B cell (primary cell): ENCODE measurements at regions not wholly inside any gene's neighbourhood (a gene's known extent, or its start where the extent isn't known, plus 50 kb on each side); places are given as distances from the start of the nearest gene placed in this dataset.

Experiments
- ATAC-seq: fragments of 200-7000 bp; cut with Tn5 transposase; one replicate; pipeline ENCODE4 v1.10.0; 2021; ENCODE audit warnings: low read depth, mild to moderate bottlenecking, moderate number of reproducible peaks, moderate library complexity
- CTCF ChIA-PET: fragments of 350-600 bp; sonication (Branson Sonifier 250); formaldehyde crosslinking; loops from one replicate; lab custom pipeline; 2021; ENCODE audit warnings: antibody characterized with exemption, inconsistent platforms; lab: Charles Lee
- POLR2A ChIA-PET: fragments of 350-600 bp; sonication (Branson Sonifier 250); formaldehyde crosslinking; loops from one replicate; lab custom pipeline; 2021; ENCODE audit warnings: antibody characterized with exemption; lab: Charles Lee
- DNase-seq: peaks from one replicate; pipeline ENCODE4 v3.0.0; 2013
- H2AFZ ChIP-seq: 2 replicates; pipeline ENCODE4 v1.6.1; 2012; ENCODE audit warnings: mild to moderate bottlenecking, low read depth, low read length; ENCODE audit not compliant: insufficient read depth, poor library complexity, severe bottlenecking
- H3K27ac ChIP-seq, 2 donors: 1 replicate in 1 of 2; 2 replicates in 1 of 2; pipeline ENCODE4 v1.5.1; 2012 to 2013; ENCODE audit warnings: low read length in 2 of 2, mild to moderate bottlenecking in 2 of 2, moderate library complexity in 1 of 2
- H3K27me3 ChIP-seq, 4 experiments: fragments of 200-600 bp in 1 of 4; sonication (generic) in 1 of 4; replicated peaks in 1 of 4; 1 replicate in 2 of 4; 2 replicates in 2 of 4; pipeline versions ENCODE4 v1.6.1 to v1.7.0; 2013 to 2016; ENCODE audit warnings: low read length in 3 of 4, mild to moderate bottlenecking in 2 of 4, mixed read lengths in 1 of 4, moderate library complexity in 1 of 4; ENCODE audit not compliant: insufficient read depth in 4 of 4, control insufficient read depth in 3 of 4; ENCODE audit errors: control extremely low read depth in 1 of 4
- H3K36me3 ChIP-seq, 2 experiments: replicated peaks in 1 of 2; 1 replicate in 1 of 2; 2 replicates in 1 of 2; pipeline versions ENCODE4 v1.6.1 to v1.7.1; 2013; ENCODE audit warnings: low read length in 1 of 2; ENCODE audit not compliant: insufficient read depth in 2 of 2, control insufficient read depth in 1 of 2; ENCODE audit errors: control extremely low read depth in 1 of 2, extremely low read depth in 1 of 2
- H3K4me1 ChIP-seq, 2 donors: fragments of 200-600 bp in 1 of 2; sonication (generic) in 1 of 2; 1 replicate in 1 of 2; 2 replicates in 1 of 2; pipeline versions ENCODE4 v1.5.1 to v1.6.1; 2013 to 2017; ENCODE audit warnings: low read length in 2 of 2; ENCODE audit not compliant: control insufficient read depth in 2 of 2, insufficient read depth in 2 of 2
- H3K4me2 ChIP-seq: replicated peaks from 2 replicates; pipeline ENCODE3; 2012; ENCODE audit warnings: mild to moderate bottlenecking, low read depth, low read length; ENCODE audit not compliant: poor library complexity, severe bottlenecking
- H3K4me3 ChIP-seq, 5 experiments: fragments of 200-600 bp in 1 of 5; sonication (generic) in 1 of 5; 1 replicate in 3 of 5; 2 replicates in 2 of 5; pipeline versions ENCODE4 v1.5.1 to v1.7.0; 2011 to 2016; ENCODE audit warnings: low read length in 4 of 5, mild to moderate bottlenecking in 4 of 5, low read depth in 2 of 5, control low read depth in 1 of 5, moderate library complexity in 1 of 5; ENCODE audit not compliant: insufficient read depth in 1 of 5; ENCODE audit errors: control extremely low read depth in 1 of 5, extremely low read depth in 1 of 5
- H3K79me2 ChIP-seq: fragments of 200-600 bp; sonication (generic); one replicate; pipeline ENCODE4 v1.6.0; 2016; ENCODE audit warnings: low read length; ENCODE audit not compliant: control insufficient read depth, insufficient read depth
- H3K9ac ChIP-seq: fragments of 200-600 bp; sonication (generic); 2 replicates; pipeline ENCODE4 v1.6.1; 2017; ENCODE audit warnings: mild to moderate bottlenecking, low read length, moderate library complexity
- H3K9me3 ChIP-seq, 3 donors: one replicate each; pipeline versions ENCODE4 v1.6.1 to v1.7.1; 2013; ENCODE audit warnings: low read length in 2 of 3; ENCODE audit not compliant: control insufficient read depth in 2 of 3, insufficient read depth in 1 of 3; ENCODE audit errors: control extremely low read depth in 1 of 3
- H4K20me1 ChIP-seq: 2 replicates; pipeline ENCODE4 v1.6.0; 2012; ENCODE audit warnings: mild to moderate bottlenecking, low read length; ENCODE audit not compliant: insufficient read depth, control insufficient read depth, poor library complexity, severe bottlenecking
- H3K27ac Mint-ChIP-seq: one replicate; pipeline ENCODE4 v1.8.0; 2021; ENCODE audit warnings: mixed read lengths
- H3K27me3 Mint-ChIP-seq: one replicate; pipeline ENCODE4 v1.8.0; 2021; ENCODE audit warnings: mixed read lengths
- H3K4me1 Mint-ChIP-seq: one replicate; pipeline ENCODE4 v1.8.0; 2021; ENCODE audit warnings: mixed read lengths
- H3K4me3 Mint-ChIP-seq: one replicate; pipeline ENCODE4 v1.8.0; 2021; ENCODE audit warnings: mixed read lengths
- H3K9me3 Mint-ChIP-seq: one replicate; pipeline ENCODE4 v1.8.0; 2022; ENCODE audit warnings: mixed read lengths; ENCODE audit not compliant: insufficient read depth
- CTCF ChIP-seq: fragments of 200-600 bp; IDR thresholded peaks from one replicate; pipeline ENCODE4 v1.8.0; 2022; ENCODE audit warnings: antibody characterized with exemption, mild to moderate bottlenecking
- EZH2 ChIP-seq: IDR thresholded peaks from 2 replicates; pipeline ENCODE4 v1.6.1; 2012; ENCODE audit warnings: borderline replicate concordance, low read depth, mild to moderate bottlenecking, moderate library complexity, low read length; ENCODE audit not compliant: insufficient read depth, poor library complexity, severe bottlenecking
- WGBS: methylation state at CpG from one replicate; pipeline ENCODE4 v1.1.5; 2013; ENCODE audit warnings: missing lambda C conversion rate; ENCODE audit not compliant: insufficient coverage; 5-methylcytosine and 5-hydroxymethylcytosine counted together
- intact Hi-C: fragments of 100-400 bp; cut with micrococcal nuclease; formaldehyde crosslinking; loops from one replicate; pipeline ENCODE4 v1.10.0; 2022

- CTCF ChIA-PET = no interaction called here
Measured at GRCh38 chr2:151102226-151102625, 159.4 kb downstream of the RBM43 start.

GRCh38 chr2:151098841-151099240 is 162.8 kb downstream of the RBM43 start:
- H4K20me1 ChIP-seq = no peaks in the 10 kb centered on the region
- Mint-ChIP-seq H3K9me3 (no peaks in the 10 kb centered on the region), H3K27me3 (no peaks in the 10 kb centered on the region), H3K27ac (no peak overlapping the region), H3K4me1 (no peaks in the 10 kb centered on the region), H3K4me3 (no peak overlapping the region)
- no peaks in the 10 kb centered on the region for H3K36me3 ChIP-seq
- peaks cover 0 to 3% (median 0%) of the 10 kb centered on the region in 3 donors for H3K9me3 ChIP-seq
- TF ChIP-seq CTCF (no peak), EZH2 (no peak)
- ChIA-PET CTCF (no interaction called here), POLR2A (no interaction called here)
- ATAC-seq = no peak
- H3K27ac ChIP-seq = no peak overlapping the region
- H3K4me2 ChIP-seq = no peak overlapping the region
- DNase-seq = no peak
- H2AFZ ChIP-seq = no peak overlapping the region
- H3K4me1 ChIP-seq = no peaks in the 10 kb centered on the region
- no peak overlapping the region for H3K4me3 ChIP-seq
- intact Hi-C loops = no loop called here
- no peaks in the 10 kb centered on the region for H3K79me2 ChIP-seq
- no peak overlapping the region for H3K9ac ChIP-seq
- no peaks in the 10 kb centered on the region for H3K27me3 ChIP-seq

More at GRCh38 chr2:151102226-151102625, 159.4 kb downstream of the RBM43 start:
- H3K4me2 ChIP-seq = no peak overlapping the region
- no peaks in the 10 kb centered on the region for H3K4me1 ChIP-seq
- H3K9me3 Mint-ChIP-seq = no peaks in the 10 kb centered on the region
- H3K27me3 ChIP-seq = no peaks in the 10 kb centered on the region
- TF ChIP-seq EZH2 = no peak
- no peak for TF ChIP-seq CTCF
- peaks cover 0 to 4% (median 0%) of the 10 kb centered on the region in 3 donors for H3K9me3 ChIP-seq
- no peaks in the 10 kb centered on the region for H3K27me3 Mint-ChIP-seq
- ATAC-seq (no peak), DNase-seq (no peak)
- H3K79me2 ChIP-seq = no peaks in the 10 kb centered on the region
- WGBS = 80% methylated on average over 2 of the region's 2 CpGs
- no peak overlapping the region for H3K4me3 Mint-ChIP-seq
- no peak overlapping the region for H3K4me3 ChIP-seq
- no peak overlapping the region for H3K27ac ChIP-seq
- H3K36me3 ChIP-seq = no peaks in the 10 kb centered on the region
- H4K20me1 ChIP-seq = no peaks in the 10 kb centered on the region
- intact Hi-C loops = no loop called here
- no peak overlapping the region for H3K9ac ChIP-seq
- POLR2A ChIA-PET = no interaction called here
- no peak overlapping the region for H2AFZ ChIP-seq
- H3K4me1 Mint-ChIP-seq = no peaks in the 10 kb centered on the region
- no peak overlapping the region for H3K27ac Mint-ChIP-seq
